T1000 (cell line): ENCODE measurements at regions not wholly inside any gene's neighbourhood (a gene's known extent, or its start where the extent isn't known, plus 50 kb on each side); places are given as distances from the start of the nearest gene placed in this dataset.
"Not testable (repeated sequence)": the region's sequence is repeated elsewhere in the genome, so short reads cannot be mapped to it uniquely, and the experiment has no call there.

Source experiments
- DNase-seq: peaks from one replicate; lab custom pipeline; 2025; ENCODE audit warnings: mixed read lengths; lab: John Stamatoyannopoulos, UW

DNA sequence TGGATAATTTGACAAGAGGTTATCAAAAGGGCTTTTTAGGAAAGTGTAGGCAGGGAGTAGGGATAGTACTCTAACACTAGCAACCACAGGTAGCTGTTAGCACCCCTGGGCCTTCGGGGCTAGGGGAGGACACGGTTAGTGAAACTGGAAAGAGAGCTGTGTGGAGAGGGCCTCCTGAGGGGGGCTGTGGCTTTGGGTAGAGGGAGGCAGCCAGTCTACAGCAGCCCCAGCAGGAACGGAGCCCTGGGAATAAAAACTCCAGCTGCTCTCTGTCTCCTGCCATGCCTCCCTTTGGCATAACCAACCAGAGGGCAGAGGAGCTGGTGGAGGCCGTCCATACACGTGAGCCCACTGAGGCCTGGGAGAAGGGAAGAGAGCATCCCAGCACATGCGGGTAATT, 223.2 kb downstream of the FOXD2 start:
- DNase-seq = no peak

DNA sequence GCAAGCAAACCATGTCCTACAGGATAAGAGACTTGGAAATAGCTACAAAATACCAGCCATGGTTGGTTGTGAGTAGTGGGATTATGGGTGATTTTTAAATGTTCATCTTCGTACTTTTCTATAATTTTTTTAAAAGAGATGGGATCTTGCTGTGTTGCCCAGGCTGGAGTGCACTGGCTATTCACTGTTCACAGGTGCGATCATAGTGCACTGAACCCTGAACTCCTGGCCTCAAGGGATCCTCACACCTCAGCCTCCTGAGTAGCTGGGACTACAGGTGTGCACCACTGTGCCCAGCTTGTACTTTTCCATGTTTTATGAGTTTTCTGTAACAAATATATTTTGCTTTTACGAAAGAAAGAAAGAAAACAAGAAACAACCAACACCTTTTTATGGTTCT, 224.2 kb downstream of the FOXD2 start:
- DNase-seq = no peak

DNA sequence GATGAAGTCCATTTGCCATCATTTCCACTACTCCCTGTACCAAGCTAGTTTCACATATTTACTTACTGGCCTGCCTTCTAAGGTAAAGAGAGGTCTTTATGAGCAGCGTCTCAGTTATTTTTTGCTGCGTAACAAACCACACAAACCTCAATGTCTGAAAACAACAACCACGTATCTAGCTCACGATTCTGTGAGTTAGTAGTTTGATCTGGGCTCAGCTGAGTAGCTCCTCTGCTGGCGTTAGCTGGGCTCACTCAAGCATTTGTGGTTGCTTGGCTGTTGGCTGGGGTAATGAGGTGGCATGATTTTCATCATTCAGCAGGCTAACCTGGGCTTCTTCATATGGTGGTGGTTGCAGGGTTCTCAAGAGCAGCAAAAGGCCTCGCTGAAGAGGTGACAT, 225.4 kb downstream of the FOXD2 start:
- no peak for DNase-seq

- no peak for DNase-seq
Measured at GRCh38 chr1:47664356-47664755, 226.5 kb downstream of the FOXD2 start.

- not testable (repeated sequence) for DNase-seq
Measured at GRCh38 chr1:47664896-47665295, 227.1 kb downstream of the FOXD2 start.

DNA sequence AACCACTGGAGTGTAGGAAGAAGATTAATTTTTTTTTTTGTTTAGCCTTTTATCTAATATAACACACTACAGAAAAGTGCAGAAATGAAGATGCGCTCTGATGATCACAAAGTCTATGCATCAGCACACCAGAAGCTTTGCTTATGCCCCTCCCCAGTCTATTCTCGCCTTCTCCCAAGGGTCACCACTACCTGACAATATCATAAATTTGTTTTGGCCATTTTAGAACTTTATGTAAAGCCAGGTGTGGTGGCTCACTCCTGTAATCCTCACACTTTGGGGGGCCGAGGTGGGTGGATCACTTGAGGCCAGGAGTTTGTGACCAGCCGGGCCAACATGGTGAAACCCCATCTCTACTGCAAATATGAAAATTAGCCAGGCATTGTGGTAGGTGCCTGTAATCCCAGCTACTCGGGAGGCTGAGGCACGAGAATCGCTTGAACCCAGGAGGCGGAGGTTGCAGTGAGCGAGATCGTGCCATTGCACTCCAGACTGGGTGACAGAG, 231.3 kb downstream of the FOXD2 start:
- no peak for DNase-seq

DNA sequence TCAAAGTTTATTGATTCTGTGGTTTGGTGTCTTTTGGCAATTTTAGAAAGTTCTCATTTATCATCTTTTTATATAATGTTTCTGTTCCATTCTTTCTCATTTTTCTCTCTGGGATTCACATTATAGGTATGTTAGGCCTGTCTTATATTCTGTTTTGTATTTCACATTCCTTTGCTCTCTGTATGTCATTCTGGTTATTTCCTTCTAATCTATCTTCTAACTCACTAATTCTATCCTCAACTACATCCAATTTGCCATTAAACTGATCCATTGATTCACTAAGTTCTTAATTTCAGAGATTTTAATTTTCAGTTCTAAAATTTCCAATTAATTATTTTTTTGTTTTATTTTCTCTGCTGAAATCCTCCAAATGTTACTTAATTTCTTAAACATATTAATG, 234.8 kb downstream of the FOXD2 start:
- DNase-seq = no peak

DNA sequence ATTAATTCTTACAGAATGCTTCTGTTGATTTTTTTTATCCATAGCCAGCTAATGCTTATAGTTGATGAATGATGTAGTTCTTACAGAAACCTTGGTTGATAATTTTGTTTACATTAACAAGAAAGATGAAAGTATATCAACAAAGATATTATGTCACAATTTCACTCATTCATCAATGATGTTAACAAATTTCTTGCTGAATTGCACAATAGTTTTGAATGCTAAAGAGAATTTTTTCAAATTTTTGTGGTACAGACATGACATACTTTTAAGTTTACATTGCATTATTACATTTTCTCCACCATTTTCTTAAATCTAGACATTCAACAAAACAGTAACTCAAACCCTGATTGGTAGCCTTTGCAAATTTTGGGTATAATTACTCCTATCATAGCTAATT, 236.3 kb downstream of the FOXD2 start:
- no peak for DNase-seq

DNA sequence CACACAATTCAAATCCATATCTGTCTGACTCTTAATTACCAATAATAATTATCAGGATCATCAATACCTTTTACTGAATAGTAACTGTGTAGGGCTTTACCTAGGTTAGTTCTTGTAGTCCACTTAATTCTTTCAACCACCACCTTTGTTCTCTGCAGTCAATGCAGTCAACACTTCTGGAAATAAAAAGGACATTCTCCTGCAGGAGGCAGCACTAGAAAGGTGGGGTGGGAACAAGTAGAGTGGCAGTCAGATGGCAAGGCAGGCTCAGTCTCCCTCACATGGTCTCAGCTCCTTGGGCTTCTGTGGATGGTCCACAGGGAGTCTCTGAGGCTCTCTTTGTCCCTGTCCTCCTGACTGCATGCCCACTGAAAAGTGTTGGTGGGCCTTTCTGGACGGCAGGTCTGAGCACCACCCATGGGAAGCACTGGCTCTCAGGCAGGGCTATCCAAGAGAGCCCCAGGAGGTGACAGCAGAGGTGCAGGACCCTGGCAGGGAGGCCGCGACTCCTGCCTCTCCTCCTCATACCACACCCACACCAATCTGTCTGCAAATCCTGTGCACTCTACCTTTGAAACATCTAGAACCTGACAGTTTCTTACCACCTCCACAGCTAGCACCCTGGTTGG, 237.3 kb downstream of the FOXD2 start:
- DNase-seq = no peak

DNA sequence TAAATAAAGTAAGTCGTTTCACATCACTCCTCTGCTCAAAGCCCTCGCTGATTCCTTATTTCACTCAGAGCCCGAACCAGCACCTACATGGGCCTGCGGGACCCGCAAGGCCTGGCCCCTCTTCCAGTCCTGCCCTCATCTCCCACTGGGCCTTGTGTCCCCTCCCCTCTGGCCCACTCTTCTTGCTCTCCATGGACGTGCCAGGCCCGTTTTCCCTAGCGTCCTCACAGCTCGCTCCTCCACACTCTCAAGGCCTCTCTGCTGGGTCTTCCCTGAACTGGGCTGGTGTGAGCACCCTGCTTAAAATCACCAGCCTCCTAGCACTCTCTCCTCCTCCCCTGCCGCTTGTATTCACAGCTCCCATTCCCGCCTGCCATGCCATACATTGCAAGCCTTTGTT, 237.9 kb downstream of the FOXD2 start:
- DNase-seq = no peak

DNA sequence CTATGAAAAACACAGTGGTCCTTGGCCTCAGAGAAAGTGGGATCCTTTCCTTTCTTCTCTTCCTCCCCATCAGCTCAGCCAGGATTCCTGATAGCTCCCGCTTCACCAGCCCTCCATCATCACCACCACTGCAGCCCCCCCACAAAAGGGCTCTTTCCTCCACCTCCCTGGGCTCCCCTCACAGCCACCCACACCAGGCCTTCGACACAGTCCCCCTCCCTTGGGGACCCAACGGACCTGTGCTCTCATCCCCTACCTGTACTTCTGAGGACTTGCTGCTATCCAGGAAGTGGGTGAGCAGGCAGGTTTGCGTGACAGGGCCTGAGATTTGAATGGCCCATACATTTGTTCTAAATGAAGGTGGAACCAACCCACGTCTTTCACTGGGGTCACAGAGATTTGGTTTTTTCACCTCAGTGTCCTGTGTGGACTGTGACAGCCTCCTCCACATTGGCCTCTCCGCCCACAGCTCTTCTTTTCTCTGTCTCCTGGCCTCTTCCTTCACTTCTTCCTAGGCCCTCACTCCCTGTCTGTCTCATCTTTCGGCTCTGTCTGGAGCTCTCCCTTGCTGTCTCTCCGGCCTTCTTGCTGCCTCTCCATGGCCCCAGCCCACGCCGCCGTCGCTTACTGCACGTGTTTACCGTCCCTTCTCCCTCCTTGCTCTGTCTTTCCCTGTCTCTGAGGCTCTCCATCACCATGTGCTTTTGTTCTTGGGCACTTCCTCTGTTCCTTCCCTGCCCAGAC, 238.6 kb downstream of the FOXD2 start:
- DNase-seq = no peak

DNA sequence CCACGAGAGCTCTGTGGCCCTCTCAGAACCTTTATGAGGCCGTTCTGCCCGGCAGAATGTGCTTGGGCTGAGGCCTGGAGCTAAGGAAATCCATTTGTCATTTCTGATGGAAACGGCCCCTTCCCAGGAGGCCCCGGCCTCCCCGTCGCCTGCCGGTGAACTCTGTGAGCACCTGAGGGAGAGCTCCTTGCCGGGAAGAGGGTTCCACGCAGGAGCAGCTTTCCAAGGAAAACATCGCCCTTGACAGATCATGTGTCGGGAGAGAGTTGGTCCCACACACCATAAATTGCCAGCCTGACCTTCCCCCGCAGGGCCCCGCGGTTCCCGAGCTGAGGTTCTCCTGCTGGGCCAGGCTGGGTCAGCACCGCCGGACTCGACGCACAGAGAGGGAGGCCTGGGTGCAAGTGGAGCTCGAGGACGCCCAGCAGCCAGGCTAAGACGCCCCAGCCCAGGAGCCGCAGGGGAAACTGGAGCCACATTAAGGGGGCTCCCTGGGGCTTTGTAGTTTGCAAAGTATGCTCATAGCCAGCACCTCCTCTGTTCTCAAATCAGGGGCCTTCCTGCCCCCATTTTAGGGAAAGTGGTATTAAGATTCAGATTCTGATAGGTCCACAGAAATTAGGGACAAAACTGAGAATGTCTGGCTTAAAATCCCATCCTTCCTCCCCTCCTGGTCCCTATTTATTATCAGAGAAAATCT, 239.5 kb downstream of the FOXD2 start:
- no peak for DNase-seq

- DNase-seq = no peak
Measured at GRCh38 chr1:47678464-47678980, 240.7 kb downstream of the FOXD2 start.

DNA sequence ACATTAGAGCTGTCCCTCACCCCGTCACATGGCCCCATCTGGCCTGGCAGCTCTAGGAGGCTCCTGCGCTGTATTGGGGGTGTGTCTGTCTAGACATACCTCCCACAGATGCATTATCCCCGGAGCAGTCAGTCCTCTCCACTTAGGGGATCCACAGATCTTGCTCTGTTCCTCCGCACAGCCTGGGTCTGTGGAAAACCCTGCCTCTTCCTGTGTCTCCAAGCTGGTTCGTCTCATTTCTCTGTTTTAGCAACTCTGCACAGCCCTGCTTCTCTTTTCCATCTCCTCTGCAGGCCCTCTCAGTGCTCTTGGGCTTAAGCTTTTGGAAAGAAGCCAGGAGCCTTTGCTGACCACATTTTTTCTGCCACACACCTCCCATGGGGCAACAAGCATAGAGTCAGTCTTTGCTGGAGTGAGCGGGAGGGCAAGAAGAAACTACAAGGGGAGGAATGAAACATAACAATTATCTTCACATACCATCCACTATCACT, 241.5 kb downstream of the FOXD2 start:
- DNase-seq = no peak

DNA sequence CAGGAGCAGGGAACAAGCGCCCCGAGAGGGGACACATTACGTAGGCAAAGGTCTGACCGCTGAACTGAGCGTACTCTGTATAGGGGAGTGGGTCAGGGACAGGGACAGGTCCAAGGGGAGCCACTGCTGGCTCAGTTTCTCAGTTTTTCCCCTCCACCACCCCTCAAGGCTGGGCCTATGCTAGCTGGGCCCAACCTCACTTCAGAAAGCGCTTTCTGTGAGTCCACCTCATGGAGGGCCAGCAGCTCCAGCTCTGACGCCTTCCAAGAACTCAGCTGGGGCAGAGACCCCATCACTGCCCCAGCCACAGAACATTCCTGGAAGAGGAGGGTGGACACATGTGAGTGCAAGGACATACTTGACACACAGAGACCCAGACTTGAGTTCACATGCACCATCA, 242.0 kb downstream of the FOXD2 start:
- no peak for DNase-seq

- no peak for DNase-seq
Measured at GRCh38 chr1:47680815-47681475, 243.1 kb downstream of the FOXD2 start.

- no peak for DNase-seq
Measured at GRCh38 chr1:47681735-47682134, 243.9 kb downstream of the FOXD2 start.

GRCh38 chr1:47682198-47682597, 244.4 kb downstream of the FOXD2 start:
- DNase-seq = no peak

GRCh38 chr1:47682786-47683350, 245.0 kb downstream of the FOXD2 start:
- no peak for DNase-seq

DNA sequence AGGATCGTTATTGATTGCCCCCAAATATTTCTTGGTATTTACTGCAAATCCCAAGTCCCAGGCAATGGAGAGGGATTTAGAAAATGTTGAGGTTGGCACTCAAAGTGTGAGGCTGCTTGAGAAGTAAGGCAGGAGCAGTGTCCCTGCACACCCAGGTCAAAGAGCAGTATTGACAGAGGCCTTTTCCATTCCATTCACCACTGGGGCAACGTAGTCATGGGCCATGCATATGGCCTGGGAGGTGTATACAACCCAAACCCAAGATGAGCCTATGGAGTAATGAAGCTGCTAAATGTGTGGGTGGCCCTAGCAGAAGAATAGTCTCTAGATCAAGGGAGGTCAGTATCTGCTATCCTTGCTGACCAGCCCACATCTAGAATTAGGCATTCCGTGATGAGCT, 245.6 kb downstream of the FOXD2 start:
- no peak for DNase-seq

- DNase-seq = no peak
Measured at GRCh38 chr1:47684518-47684917, 246.7 kb downstream of the FOXD2 start.
